Adrenal gland (tissue), 9 donors: ENCODE measurements at regions not wholly inside any gene's neighbourhood (a gene's known extent, or its start where the extent isn't known, plus 50 kb on each side); places are given as distances from the start of the nearest gene placed in this dataset.

Source experiments
- DNase-seq, 7 donors: peaks; one replicate each; pipeline ENCODE4 v3.0.0-alpha.2; 2019 to 2020
- H3K27ac ChIP-seq, 5 donors: fragments of 200-600 bp; sonication (generic) in 4 of 5; 1 replicate in 3 of 5; 2 replicates in 2 of 5; pipeline versions ENCODE4 v1.5.1 to v1.8.0; 2016 to 2020; ENCODE audit warnings: mild to moderate bottlenecking in 1 of 5
- H3K27me3 ChIP-seq: fragments of 200-600 bp; 2 replicates; pipeline ENCODE4 v1.8.0; 2021
- H3K36me3 ChIP-seq, 2 donors: fragments of 200-600 bp; replicated peaks in 1 of 2; 1 replicate in 1 of 2; 2 replicates in 1 of 2; pipeline versions ENCODE4 v1.5.1 to v1.8.0; 2018 to 2022
- H3K4me1 ChIP-seq, 2 donors: fragments of 200-600 bp; replicated peaks in 1 of 2; 1 replicate in 1 of 2; 2 replicates in 1 of 2; pipeline versions ENCODE4 v1.5.1 to v1.8.0; 2018 to 2021
- H3K4me3 ChIP-seq, 4 donors: fragments of 200-600 bp; sonication (generic) in 3 of 4; one replicate each; pipeline ENCODE4 v1.5.1; 2016 to 2018
- H3K9me3 ChIP-seq, 3 donors: fragments of 200-600 bp; sonication (generic) in 1 of 3; replicated peaks in 1 of 3; 1 replicate in 2 of 3; 2 replicates in 1 of 3; pipeline versions ENCODE4 v1.5.1 to v1.8.0; 2016 to 2021
- POLR2A ChIP-seq, 2 donors: fragments of 450-650 bp; IDR thresholded peaks; one replicate each; pipeline ENCODE4 v1.6.1; 2017; ENCODE audit warnings: antibody characterized with exemption in 2 of 2, mild to moderate bottlenecking in 2 of 2, moderate library complexity in 1 of 2
- WGBS, 4 donors: extraction: QIAGEN DNeasy Blood & Tissue Kit in 2 of 4; methylation state at CpG; one replicate each; pipeline versions ENCODE4 v1.1.5 to v1.1.7; 2013 to 2017; 5-methylcytosine and 5-hydroxymethylcytosine counted together
- intact Hi-C, 2 donors: fragments of 100-400 bp; cut with DNase I; formaldehyde crosslinking; loops; one replicate each; pipeline versions ENCODE4 v1.14.1 to v1.15.0; 2022 to 2023
- TF ChIP-seq, protein P1 (sequence below), 6 experiments: fragments of 450-650 bp in 4 of 6; fragments of 200-600 bp in 2 of 6; sonication (generic) in 1 of 6; IDR thresholded peaks; 1 replicate in 5 of 6; 2 replicates in 1 of 6; pipeline versions ENCODE4 v1.5.1 to v1.8.0; 2016 to 2021; ENCODE audit warnings: antibody characterized with exemption in 6 of 6, mild to moderate bottlenecking in 2 of 6, moderate library complexity in 1 of 6
- donor health status: healthy with polysubstance abuse.
- donor health status: Bipolar disorder and iron deficiency.
- donor health status: DM: yes; HTN: yes; CAD: no.
- donor health status: DM: no; HTN: no; CAD: no.
- donor health status: DM: no; HTN: no; CAD: no.

GRCh38 chr15:38012894-38013293 is 78.5 kb downstream of the TMCO5A start:
- Histone ChIP-seq H3K36me3 (no peaks in the 10 kb centered on the region), H3K27ac (no peak overlapping the region), H3K9me3 (no peaks in the 10 kb centered on the region), H3K27me3 (no peaks in the 10 kb centered on the region), H3K4me3 (no peak overlapping the region), H3K4me1 (no peaks in the 10 kb centered on the region)
- DNase-seq = no peak
- 65 to 86% (median 69%) methylated on average over 1 of the region's 1 CpG for WGBS, 4 donors
- no peak for TF ChIP-seq POLR2A (IDR thresholded peaks at IDR 0.05)
- TF ChIP-seq, protein P1, sequence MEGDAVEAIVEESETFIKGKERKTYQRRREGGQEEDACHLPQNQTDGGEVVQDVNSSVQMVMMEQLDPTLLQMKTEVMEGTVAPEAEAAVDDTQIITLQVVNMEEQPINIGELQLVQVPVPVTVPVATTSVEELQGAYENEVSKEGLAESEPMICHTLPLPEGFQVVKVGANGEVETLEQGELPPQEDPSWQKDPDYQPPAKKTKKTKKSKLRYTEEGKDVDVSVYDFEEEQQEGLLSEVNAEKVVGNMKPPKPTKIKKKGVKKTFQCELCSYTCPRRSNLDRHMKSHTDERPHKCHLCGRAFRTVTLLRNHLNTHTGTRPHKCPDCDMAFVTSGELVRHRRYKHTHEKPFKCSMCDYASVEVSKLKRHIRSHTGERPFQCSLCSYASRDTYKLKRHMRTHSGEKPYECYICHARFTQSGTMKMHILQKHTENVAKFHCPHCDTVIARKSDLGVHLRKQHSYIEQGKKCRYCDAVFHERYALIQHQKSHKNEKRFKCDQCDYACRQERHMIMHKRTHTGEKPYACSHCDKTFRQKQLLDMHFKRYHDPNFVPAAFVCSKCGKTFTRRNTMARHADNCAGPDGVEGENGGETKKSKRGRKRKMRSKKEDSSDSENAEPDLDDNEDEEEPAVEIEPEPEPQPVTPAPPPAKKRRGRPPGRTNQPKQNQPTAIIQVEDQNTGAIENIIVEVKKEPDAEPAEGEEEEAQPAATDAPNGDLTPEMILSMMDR (IDR thresholded peaks at IDR 0.05) = no peak
- intact Hi-C loops = no loop called here

GRCh38 chr15:38017721-38018120 is 83.3 kb downstream of the TMCO5A start:
- H3K9me3 ChIP-seq = no peaks in the 10 kb centered on the region
- no peak overlapping the region for H3K27ac ChIP-seq
- H3K36me3 ChIP-seq = no peaks in the 10 kb centered on the region
- intact Hi-C loops = no loop called here
- WGBS, 4 donors = 78 to 85% (median 81%) methylated on average over 6 of the region's 6 CpGs
- H3K4me3 ChIP-seq = no peak overlapping the region
- TF ChIP-seq POLR2A (IDR thresholded peaks at IDR 0.05) = no peak
- TF ChIP-seq, protein P1 (IDR thresholded peaks at IDR 0.05) = no peak
- no peaks in the 10 kb centered on the region for H3K4me1 ChIP-seq
- DNase-seq = peak in 5 of 7 donors; percentile 16 to 52 (median 34)
- H3K27me3 ChIP-seq = no peaks in the 10 kb centered on the region

DNA sequence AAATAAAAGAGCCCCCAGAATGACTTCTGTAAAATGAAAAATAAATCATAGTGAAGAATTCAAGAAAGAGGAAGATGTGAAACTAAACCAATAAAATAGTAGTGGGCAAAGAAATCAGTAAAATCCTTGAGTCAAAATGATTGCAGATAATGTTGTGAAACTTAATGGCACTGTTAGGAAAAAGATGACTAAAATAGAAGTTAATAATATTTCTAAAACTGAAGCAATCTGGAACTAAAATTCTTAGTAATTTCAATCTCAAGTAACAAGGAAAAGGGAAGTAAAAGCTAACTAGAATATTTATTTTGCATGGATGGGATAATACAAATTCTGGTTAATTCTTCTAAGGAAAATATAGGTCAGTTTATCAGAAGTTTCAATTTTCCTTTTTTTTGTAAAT is 84.6 kb downstream of the TMCO5A start:
- TF ChIP-seq POLR2A (IDR thresholded peaks at IDR 0.05) = no peak
- TF ChIP-seq, protein P1 (IDR thresholded peaks at IDR 0.05) = no peak
- no peak overlapping the region for H3K4me3 ChIP-seq
- H3K36me3 ChIP-seq = no peaks in the 10 kb centered on the region
- no peaks in the 10 kb centered on the region for H3K9me3 ChIP-seq
- H3K4me1 ChIP-seq = no peaks in the 10 kb centered on the region
- intact Hi-C loops = no loop called here
- no peaks in the 10 kb centered on the region for H3K27me3 ChIP-seq
- no peak for DNase-seq
- H3K27ac ChIP-seq = no peak overlapping the region

DNA sequence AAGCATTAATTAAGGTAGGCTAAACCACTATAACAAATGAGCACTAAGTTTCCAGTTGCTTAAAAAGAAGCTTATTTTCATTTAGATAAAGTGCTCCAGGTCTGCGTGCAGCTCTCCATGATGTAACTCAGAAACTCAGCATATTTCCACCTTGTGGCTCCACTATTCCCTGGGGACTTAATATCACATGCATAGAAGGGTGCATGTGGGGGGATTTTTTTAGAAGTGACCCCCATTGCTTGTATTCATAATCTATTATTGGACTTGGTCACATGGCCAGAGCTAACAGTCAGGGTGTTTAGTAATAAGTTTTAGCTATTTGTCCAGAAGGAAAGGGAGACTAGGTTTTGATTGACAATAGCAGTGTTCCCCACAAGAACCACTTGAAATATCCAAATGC is 86.8 kb downstream of the TMCO5A start:
- Histone ChIP-seq H3K4me3 (no peak overlapping the region), H3K36me3 (no peaks in the 10 kb centered on the region), H3K4me1 (no peaks in the 10 kb centered on the region), H3K27ac (no peak overlapping the region), H3K9me3 (no peaks in the 10 kb centered on the region), H3K27me3 (no peaks in the 10 kb centered on the region)
- TF ChIP-seq POLR2A (IDR thresholded peaks at IDR 0.05) = no peak
- TF ChIP-seq, protein P1 (IDR thresholded peaks at IDR 0.05) = no peak
- intact Hi-C loops = no loop called here
- no peak for DNase-seq
- 79 to 89% (median 82%) methylated on average over 1 of the region's 1 CpG for WGBS, 4 donors
